H1 (cell line): ENCODE measurements at regions not wholly inside any gene's neighbourhood (a gene's known extent, or its start where the extent isn't known, plus 50 kb on each side); places are given as distances from the start of the nearest gene placed in this dataset.

ENCODE experiments used
- HDAC2 ChIP-seq, 2 experiments: fragments of 300-600 bp in 1 of 2; sonication (generic) in 1 of 2; IDR thresholded peaks; 2 replicates each; pipeline ENCODE4 v1.6.1; 2011 to 2012; ENCODE audit warnings: low read depth in 2 of 2, low read length in 2 of 2, mild to moderate bottlenecking in 2 of 2, moderate library complexity in 2 of 2, borderline replicate concordance in 1 of 2, inconsistent platforms in 1 of 2
- TEAD4 ChIP-seq: IDR thresholded peaks from 2 replicates; pipeline ENCODE4 v1.6.1; 2012; ENCODE audit warnings: low read depth, low read length, inconsistent platforms, mixed read lengths

DNA sequence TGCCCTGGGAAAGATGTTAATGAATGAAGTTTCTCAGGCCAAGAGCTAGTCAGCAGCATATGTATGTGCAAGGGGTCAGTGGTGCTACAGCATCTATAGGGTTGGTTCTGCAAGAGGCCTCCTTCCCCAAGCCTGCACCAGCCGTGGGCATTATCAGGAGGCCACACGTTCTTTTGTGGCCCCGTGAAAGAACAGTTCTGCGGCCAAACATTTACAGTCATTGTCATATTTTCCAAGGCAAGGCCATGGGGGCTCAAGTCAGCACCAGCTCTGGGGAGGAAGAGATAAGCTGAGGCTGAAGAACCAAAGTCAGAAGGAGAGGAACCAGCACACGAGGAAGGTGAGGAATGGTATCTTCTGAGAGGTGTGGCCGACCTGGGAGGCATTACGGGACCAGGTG is 54.4 kb upstream of the TMEM72 start (continued):
- TF ChIP-seq HDAC2 (IDR thresholded peaks at IDR 0.05; ENCODE audit: borderline replicate concordance in 1 of 2, low read depth in 2 of 2, low read length in 2 of 2) (no peak), TEAD4 (no peak)
